PC-3 (cell line): ENCODE measurements at regions not wholly inside any gene's neighbourhood (a gene's known extent, or its start where the extent isn't known, plus 50 kb on each side); places are given as distances from the start of the nearest gene placed in this dataset.

ENCODE experiments used
- ATAC-seq: fragments of 200-7000 bp; cut with Tn5 transposase; 2 replicates; pipeline ENCODE4 v1.9.1; 2020; ENCODE audit warnings: mild to moderate bottlenecking, moderate library complexity
- BruUV-seq: library from RNA; stranded (reverse); fragments of 400-500 nt; replicated peaks from 2 replicates; lab custom pipeline; 2021; lab: Mats Ljungman, UMichigan
- CTCF ChIA-PET: fragments of 300-600 bp; sonication (Branson Sonifier 250); formaldehyde crosslinking; loops from one replicate; lab custom pipeline; 2022; ENCODE audit warnings: antibody characterized with exemption; lab: Charles Lee
- POLR2A ChIA-PET: fragments of 300-600 bp; sonication (Branson Sonifier 250); formaldehyde crosslinking; loops from one replicate; lab custom pipeline; 2022; ENCODE audit warnings: antibody characterized with exemption; ENCODE audit not compliant: unreplicated experiment; lab: Charles Lee
- DNase-seq: peaks from one replicate; pipeline ENCODE4 v3.0.0-alpha.2; 2015
- H2AFZ ChIP-seq: fragments of 300-600 bp; sonication (generic); 2 replicates; pipeline ENCODE4 v1.6.0; 2016; ENCODE audit warnings: antibody characterized with exemption, low read length
- H3F3A ChIP-seq: fragments of 300-600 bp; sonication (generic); one replicate; pipeline ENCODE4 v1.6.0; 2017; ENCODE audit warnings: antibody characterized with exemption, low read length, control low read depth, mild to moderate bottlenecking; ENCODE audit not compliant: unreplicated experiment
- H3K27ac ChIP-seq: fragments of 300-600 bp; sonication (generic); 2 replicates; pipeline ENCODE4 v1.5.1; 2016; ENCODE audit warnings: mild to moderate bottlenecking, low read length
- H3K27me3 ChIP-seq: fragments of 300-600 bp; sonication (generic); 2 replicates; pipeline ENCODE4 v1.6.1; 2016; ENCODE audit warnings: low read length, mixed read lengths
- H3K36me3 ChIP-seq: fragments of 300-600 bp; sonication (generic); 2 replicates; pipeline ENCODE4 v1.6.1; 2016; ENCODE audit warnings: low read depth, mixed run types, low read length, mixed read lengths
- H3K4me1 ChIP-seq: fragments of 300-600 bp; sonication (generic); 2 replicates; pipeline ENCODE4 v1.5.1; 2016; ENCODE audit warnings: low read length; ENCODE audit not compliant: insufficient read depth
- H3K4me2 ChIP-seq: fragments of 300-600 bp; sonication (generic); 2 replicates; pipeline ENCODE4 v1.6.0; 2016; ENCODE audit warnings: low read length
- H3K4me3 ChIP-seq: fragments of 300-600 bp; sonication (generic); 2 replicates; pipeline ENCODE4 v1.5.1; 2016; ENCODE audit warnings: mild to moderate bottlenecking, low read length, mixed read lengths
- H3K79me2 ChIP-seq: fragments of 300-600 bp; sonication (generic); 2 replicates; pipeline ENCODE4 v1.6.1; 2017; ENCODE audit warnings: low read length, mixed read lengths
- H3K9ac ChIP-seq: fragments of 300-600 bp; sonication (generic); 2 replicates; pipeline ENCODE4 v1.6.0; 2016; ENCODE audit warnings: mild to moderate bottlenecking, low read length
- H3K9me2 ChIP-seq: fragments of 300-600 bp; sonication (generic); replicated peaks from 2 replicates; pipeline ENCODE4 v1.6.1; 2016; ENCODE audit warnings: mixed run types, low read length, mixed read lengths
- H3K9me3 ChIP-seq: fragments of 300-600 bp; sonication (generic); 2 replicates; pipeline ENCODE4 v1.6.1; 2016; ENCODE audit warnings: low read length, mixed read lengths
- H4K20me1 ChIP-seq: fragments of 300-600 bp; sonication (generic); 2 replicates; pipeline ENCODE4 v1.6.1; 2016; ENCODE audit warnings: low read length, mixed read lengths
- CTCF ChIP-seq: fragments of 300-600 bp; sonication (generic); conservative IDR thresholded peaks from 2 replicates; pipeline ENCODE4 v1.5.1; 2017; ENCODE audit warnings: antibody characterized with exemption, low read depth, mild to moderate bottlenecking, low read length
- EZH2 ChIP-seq: fragments of 300-600 bp; sonication (generic); IDR thresholded peaks from one replicate; pipeline ENCODE4 v1.6.1; 2017; ENCODE audit warnings: antibody characterized with exemption, mild to moderate bottlenecking, low read length; ENCODE audit not compliant: unreplicated experiment
- EZH2phosphoT487 ChIP-seq: fragments of 300-600 bp; sonication (generic); IDR thresholded peaks from 2 replicates; pipeline ENCODE4 v1.6.1; 2018; ENCODE audit warnings: mild to moderate bottlenecking, antibody characterized with exemption, low read length, borderline replicate concordance
- intact Hi-C: fragments of 100-400 bp; cut with micrococcal nuclease; formaldehyde crosslinking; loops from 2 replicates; pipeline ENCODE4 v1.9.0; 2023

DNA sequence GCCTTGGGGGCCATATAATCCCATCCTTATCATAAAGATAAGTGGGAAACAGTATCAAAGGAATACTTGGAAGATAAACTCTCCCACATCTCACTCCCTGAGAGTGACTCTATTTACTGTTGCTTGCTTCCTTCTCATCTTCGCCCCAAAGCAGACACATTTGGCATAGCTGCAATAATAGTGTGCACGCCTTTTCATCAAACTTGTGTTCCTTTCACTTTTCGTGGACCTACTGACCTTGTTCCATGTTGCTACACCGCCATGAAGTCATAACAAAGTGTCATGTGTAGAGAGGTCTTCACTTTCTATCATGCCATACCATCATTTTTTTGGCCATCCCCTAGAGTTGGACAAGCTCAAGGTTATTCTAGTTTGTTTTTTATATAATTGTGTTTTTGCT lies 200.0 kb upstream of the MSX2 start:
- TF ChIP-seq CTCF (no peak), EZH2phosphoT487 (no peak), EZH2 (no peak)
- ATAC-seq, result no peak
- Histone ChIP-seq H3K27ac (no peak overlapping the region), H4K20me1 (no peaks in the 10 kb centered on the region), H3K36me3 (no peaks in the 10 kb centered on the region), H3K9ac (no peak overlapping the region), H2AFZ (no peak overlapping the region), H3K79me2 (no peaks in the 10 kb centered on the region), H3K4me1 (peaks cover 11% of the 10 kb centered on the region), H3K4me3 (no peak overlapping the region), H3K4me2 (no peak overlapping the region), H3K27me3 (no peaks in the 10 kb centered on the region), H3F3A (no peaks in the 10 kb centered on the region), H3K9me3 (no peaks in the 10 kb centered on the region), H3K9me2 (no peaks in the 10 kb centered on the region)
- intact Hi-C loops, result no loop called here
- ChIA-PET CTCF (no interaction called here), POLR2A (no interaction called here)
- DNase-seq, result no peak
- no TSS peak for BruUV-seq

GRCh38 chr5:174526177-174526576 lies 198.2 kb upstream of the MSX2 start:
- intact Hi-C loops, result no loop called here
- no peak for TF ChIP-seq EZH2
- no peak for TF ChIP-seq EZH2phosphoT487
- TF ChIP-seq CTCF, result no peak
- peaks cover 19% of the 10 kb centered on the region for H3K4me1 ChIP-seq
- ATAC-seq (no peak), DNase-seq (no peak)
- no peaks in the 10 kb centered on the region for H3F3A ChIP-seq
- no TSS peak for BruUV-seq
- H3K27me3 ChIP-seq, result no peaks in the 10 kb centered on the region
- no peak overlapping the region for H3K4me2 ChIP-seq
- H2AFZ ChIP-seq, result no peak overlapping the region
- H3K27ac ChIP-seq, result no peak overlapping the region
- no peaks in the 10 kb centered on the region for H4K20me1 ChIP-seq
- H3K9ac ChIP-seq, result no peak overlapping the region
- POLR2A ChIA-PET, result no interaction called here
- CTCF ChIA-PET, result no interaction called here
- H3K36me3 ChIP-seq, result no peaks in the 10 kb centered on the region
- H3K79me2 ChIP-seq, result no peaks in the 10 kb centered on the region
- H3K9me3 ChIP-seq, result no peaks in the 10 kb centered on the region
- H3K4me3 ChIP-seq, result no peak overlapping the region
- H3K9me2 ChIP-seq, result no peaks in the 10 kb centered on the region

- BruUV-seq, result no TSS peak
- POLR2A ChIA-PET, result no interaction called here
- no peaks in the 10 kb centered on the region for H3F3A ChIP-seq
- H3K9ac ChIP-seq, result no peak overlapping the region
- H3K4me2 ChIP-seq, result no peak overlapping the region
- no peak overlapping the region for H2AFZ ChIP-seq
- peak overlapping the region; percentile 16; the same call in 1 of the 2 replicates for H3K27ac ChIP-seq
- H4K20me1 ChIP-seq, result no peaks in the 10 kb centered on the region
- no peaks in the 10 kb centered on the region for H3K9me3 ChIP-seq
- H3K4me3 ChIP-seq, result no peak overlapping the region
- ATAC-seq, result no peak
- no peak for TF ChIP-seq EZH2
- no peak for TF ChIP-seq EZH2phosphoT487
- TF ChIP-seq CTCF, result no peak
- H3K4me1 ChIP-seq, result peaks cover 36% of the 10 kb centered on the region
- DNase-seq, result no peak
- intact Hi-C loops, result no loop called here
- no peaks in the 10 kb centered on the region for H3K9me2 ChIP-seq
- H3K36me3 ChIP-seq, result no peaks in the 10 kb centered on the region
- H3K79me2 ChIP-seq, result no peaks in the 10 kb centered on the region
- CTCF ChIA-PET, result no interaction called here
- H3K27me3 ChIP-seq, result no peaks in the 10 kb centered on the region
Measured at GRCh38 chr5:174527916-174528540, 196.4 kb upstream of the MSX2 start.
